Cardiac fibroblast (primary cell): ENCODE measurements at regions not wholly inside any gene's neighbourhood (a gene's known extent, or its start where the extent isn't known, plus 50 kb on each side); places are given as distances from the start of the nearest gene placed in this dataset.
"Not testable (repeated sequence)": the region's sequence is repeated elsewhere in the genome, so short reads cannot be mapped to it uniquely, and the experiment has no call there.

ENCODE experiments used
- DNase-seq, 2 donors: peaks; one replicate each; pipeline versions ENCODE4 v3.0.0 to v3.0.0-alpha.2; 2010; ENCODE audit warnings: low read depth in 2 of 2
- H3K4me3 ChIP-seq, 2 donors: replicated peaks in 1 of 2; 1 replicate in 1 of 2; 2 replicates in 1 of 2; pipeline ENCODE4 v1.5.1; 2011; ENCODE audit warnings: low read depth in 2 of 2, low read length in 2 of 2, mild to moderate bottlenecking in 2 of 2, moderate library complexity in 1 of 2
- TF ChIP-seq, protein P1 (sequence below): IDR thresholded peaks from one replicate; pipeline ENCODE4 v1.5.1; 2011; ENCODE audit warnings: low read depth, mild to moderate bottlenecking, low read length, inconsistent platforms

DNA sequence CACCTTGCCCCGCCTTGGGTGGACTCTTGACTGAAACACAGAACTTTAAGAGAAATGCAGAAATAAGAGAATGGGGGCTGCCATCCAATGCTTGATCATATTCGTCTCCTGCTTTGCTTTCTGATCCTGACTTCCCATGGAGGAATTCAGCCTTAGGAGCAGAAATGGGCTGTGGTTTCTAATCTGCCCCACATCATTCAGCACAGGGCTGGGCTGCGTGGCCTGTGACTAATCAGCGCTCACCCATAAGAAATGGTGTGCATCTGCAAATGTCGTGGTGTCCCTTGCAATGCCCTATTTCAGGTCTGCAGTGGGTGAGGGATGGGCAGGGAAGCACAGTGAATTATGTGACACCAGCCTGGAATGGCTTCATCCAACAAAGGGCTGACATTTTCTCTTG, 60.7 kb upstream of the URI1 start:
- no peak overlapping the region for H3K4me3 ChIP-seq
- no peak for DNase-seq
- TF ChIP-seq, protein P1, sequence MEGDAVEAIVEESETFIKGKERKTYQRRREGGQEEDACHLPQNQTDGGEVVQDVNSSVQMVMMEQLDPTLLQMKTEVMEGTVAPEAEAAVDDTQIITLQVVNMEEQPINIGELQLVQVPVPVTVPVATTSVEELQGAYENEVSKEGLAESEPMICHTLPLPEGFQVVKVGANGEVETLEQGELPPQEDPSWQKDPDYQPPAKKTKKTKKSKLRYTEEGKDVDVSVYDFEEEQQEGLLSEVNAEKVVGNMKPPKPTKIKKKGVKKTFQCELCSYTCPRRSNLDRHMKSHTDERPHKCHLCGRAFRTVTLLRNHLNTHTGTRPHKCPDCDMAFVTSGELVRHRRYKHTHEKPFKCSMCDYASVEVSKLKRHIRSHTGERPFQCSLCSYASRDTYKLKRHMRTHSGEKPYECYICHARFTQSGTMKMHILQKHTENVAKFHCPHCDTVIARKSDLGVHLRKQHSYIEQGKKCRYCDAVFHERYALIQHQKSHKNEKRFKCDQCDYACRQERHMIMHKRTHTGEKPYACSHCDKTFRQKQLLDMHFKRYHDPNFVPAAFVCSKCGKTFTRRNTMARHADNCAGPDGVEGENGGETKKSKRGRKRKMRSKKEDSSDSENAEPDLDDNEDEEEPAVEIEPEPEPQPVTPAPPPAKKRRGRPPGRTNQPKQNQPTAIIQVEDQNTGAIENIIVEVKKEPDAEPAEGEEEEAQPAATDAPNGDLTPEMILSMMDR = no peak

DNA sequence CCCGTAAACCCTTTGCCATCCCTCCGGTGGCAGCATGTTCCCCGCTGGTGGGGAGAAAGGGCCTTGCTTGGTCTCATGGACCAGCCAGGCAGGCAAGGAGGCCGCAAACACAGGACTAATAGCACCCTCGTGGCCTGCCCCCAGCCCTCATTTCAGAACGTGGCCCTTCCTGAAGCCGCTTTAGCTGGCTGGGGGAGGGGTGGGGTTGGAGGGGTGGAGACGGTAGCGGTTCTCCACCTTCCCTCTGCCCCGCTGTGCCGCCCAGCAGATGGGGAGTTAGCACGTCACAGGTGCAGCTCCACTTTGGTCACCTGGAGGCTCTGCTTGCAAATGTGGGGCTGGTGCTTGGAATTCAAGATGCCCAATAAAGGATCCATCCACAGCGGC, 59.3 kb upstream of the URI1 start:
- DNase-seq = no peak
- TF ChIP-seq, protein P1 = no peak

DNA sequence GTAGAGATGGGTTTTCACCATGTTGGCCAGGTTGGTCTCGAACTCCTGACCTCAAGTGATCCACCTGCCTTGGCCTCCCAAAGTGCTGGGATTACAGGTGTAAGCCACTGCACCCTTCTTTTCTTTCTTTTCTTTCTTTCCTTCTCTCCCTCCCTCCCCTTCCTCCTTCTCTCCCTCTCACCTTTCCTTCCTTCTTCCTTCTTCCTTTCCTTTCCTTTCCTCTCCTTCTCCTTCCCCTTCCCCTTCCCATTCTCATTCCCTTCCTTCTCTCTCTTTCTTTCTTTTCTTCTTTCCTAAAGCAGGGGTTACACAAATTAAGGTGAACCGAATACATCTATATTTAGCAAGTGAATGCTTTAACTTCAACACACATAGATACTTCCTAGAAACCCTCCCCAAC, 58.0 kb upstream of the URI1 start:
- no peak overlapping the region for H3K4me3 ChIP-seq
- TF ChIP-seq, protein P1 = no peak
- no peak for DNase-seq

More for the DNA sequence above, 59.3 kb upstream of the URI1 start:
- H3K4me3 ChIP-seq = no peak overlapping the region

DNA sequence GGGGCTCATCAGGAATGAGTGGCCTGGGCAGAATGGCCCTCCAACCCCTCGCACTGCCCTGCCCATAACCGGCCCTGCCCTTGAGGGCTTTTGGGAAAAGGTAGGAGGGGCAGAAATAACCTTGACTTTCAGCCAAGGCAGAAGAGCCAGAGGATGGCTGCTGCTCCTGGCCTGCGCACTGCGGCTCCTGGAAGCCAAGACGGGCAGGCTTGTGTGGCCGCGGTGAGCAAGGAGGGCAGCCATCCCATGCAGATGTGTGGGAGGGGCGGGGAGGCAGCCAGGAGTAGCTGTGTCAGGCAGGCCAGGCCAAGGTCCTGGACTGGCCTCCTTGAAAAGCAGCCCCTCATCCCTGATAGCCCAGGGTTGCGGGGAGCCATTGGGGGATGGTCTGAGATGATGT, 57.6 kb upstream of the URI1 start:
- no peak for DNase-seq
- TF ChIP-seq, protein P1 = no peak
- H3K4me3 ChIP-seq = no peak overlapping the region

DNA sequence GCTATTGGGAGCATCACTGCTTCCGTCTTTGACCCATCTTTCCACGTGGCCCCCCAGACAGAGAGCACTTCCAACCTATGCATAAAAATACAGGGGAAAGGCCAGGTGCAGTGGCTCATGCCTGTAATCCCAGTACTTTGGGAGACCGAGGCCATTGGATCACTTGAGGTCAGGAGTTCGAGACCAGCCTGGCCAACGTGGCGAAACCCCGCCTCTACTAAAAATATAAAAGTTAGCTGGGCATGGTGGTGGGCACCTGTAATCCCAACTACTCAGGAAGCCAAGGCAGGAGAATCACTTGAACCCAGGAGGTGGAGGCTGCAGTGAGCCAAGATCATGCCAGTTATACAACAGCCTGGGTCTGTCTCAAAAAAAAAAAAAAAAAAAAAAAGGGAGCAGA, 55.9 kb upstream of the URI1 start:
- H3K4me3 ChIP-seq, DNase-seq: not testable (repeated sequence)

DNA sequence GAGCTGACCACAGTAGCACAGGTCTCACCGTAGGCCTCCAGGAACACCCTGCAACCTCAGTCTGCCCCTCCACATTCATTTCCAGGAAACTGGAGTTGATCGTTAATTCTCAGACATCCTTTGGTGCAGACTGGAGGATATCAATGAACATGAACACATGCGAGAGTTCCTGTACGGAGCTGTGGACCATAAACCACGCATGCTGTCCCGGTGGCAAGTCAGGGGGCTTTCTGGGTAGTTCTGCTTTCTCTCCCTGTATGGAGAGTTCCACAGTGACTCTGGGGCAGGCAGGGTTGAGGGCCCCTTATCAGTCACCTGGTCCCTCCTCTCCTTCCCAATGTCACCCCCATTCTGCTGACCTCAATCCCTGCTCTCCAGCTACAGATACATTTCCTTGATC, 55.5 kb upstream of the URI1 start:
- no peak for DNase-seq
- H3K4me3 ChIP-seq = no peak overlapping the region
- TF ChIP-seq, protein P1 = no peak

DNA sequence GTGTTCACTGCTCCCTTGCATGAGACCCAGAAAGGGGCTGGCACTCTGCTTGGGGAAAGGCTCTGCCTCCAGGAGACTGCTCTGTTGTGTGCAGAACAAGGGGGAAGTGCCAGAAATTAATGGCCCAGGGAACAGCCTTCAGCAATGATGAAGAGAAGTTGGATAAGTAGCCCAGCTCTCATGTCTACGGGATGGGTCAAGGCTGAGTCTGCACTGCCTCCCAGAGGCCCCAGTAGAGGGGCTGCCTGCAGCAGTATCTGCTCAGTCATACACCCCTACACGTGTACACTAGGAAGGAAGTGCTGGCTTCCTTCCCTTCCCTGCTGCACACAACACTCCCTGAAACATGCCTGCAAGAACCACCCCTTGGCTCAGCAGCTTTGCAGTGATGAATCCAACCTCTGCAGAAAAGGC, 54.6 kb upstream of the URI1 start:
- H3K4me3 ChIP-seq = no peak overlapping the region
- DNase-seq = peak in 1 of 2 donors; percentile 33
- TF ChIP-seq, protein P1 = no peak

DNA sequence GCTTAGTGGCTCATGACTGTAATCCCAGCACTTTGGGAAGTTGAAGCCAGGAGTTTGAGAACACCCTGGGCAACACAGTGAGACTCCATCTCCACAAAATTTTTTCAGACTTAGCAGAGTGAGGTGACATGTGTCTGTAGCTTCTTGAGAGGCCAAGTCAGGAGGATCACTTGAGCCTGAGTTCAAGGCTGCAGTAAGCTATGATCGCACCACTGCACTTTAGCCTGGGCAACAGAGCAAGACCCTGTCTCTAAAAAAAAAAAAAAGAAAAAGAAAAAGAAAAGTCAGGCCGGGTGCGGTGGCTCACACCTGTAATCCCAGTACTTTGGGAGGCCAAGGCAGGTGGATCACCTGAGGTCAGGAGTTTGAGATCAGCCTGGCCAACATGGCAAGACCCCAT, 54.0 kb upstream of the URI1 start:
- DNase-seq, H3K4me3 ChIP-seq: not testable (repeated sequence)
